Panc1 (cell line): ENCODE measurements at regions not wholly inside any gene's neighbourhood (a gene's known extent, or its start where the extent isn't known, plus 50 kb on each side); places are given as distances from the start of the nearest gene placed in this dataset.
"Not testable (repeated sequence)": the region's sequence is repeated elsewhere in the genome, so short reads cannot be mapped to it uniquely, and the experiment has no call there.

Source experiments
- ATAC-seq: fragments of 200-7000 bp; cut with Tn5 transposase; 2 replicates; pipeline ENCODE4 v1.9.1; 2020; ENCODE audit warnings: mild to moderate bottlenecking, moderate library complexity
- BruUV-seq: library from RNA; stranded (reverse); fragments of 400-500 nt; replicated peaks from 2 replicates; lab custom pipeline; 2021; lab: Mats Ljungman, UMichigan
- CTCF ChIA-PET: fragments of 300-600 bp; sonication (Branson Sonifier 250); formaldehyde crosslinking; loops from one replicate; lab custom pipeline; 2022; ENCODE audit warnings: antibody characterized with exemption; lab: Charles Lee
- POLR2A ChIA-PET: fragments of 300-600 bp; sonication (Branson Sonifier 250); formaldehyde crosslinking; loops from one replicate; lab custom pipeline; 2022; ENCODE audit warnings: antibody characterized with exemption; lab: Charles Lee
- DNase-seq: peaks from one replicate; pipeline ENCODE4 v3.0.0-alpha.2; 2010; ENCODE audit warnings: low read depth, low spot score
- H3K27ac ChIP-seq: 2 replicates; pipeline ENCODE4 v1.5.1; 2011; ENCODE audit warnings: mild to moderate bottlenecking, low read length, inconsistent platforms
- H3K27me3 ChIP-seq: fragments of 200-500 bp; sonication (Bioruptor generic); 2 replicates; pipeline ENCODE4 v1.6.0; 2014; ENCODE audit warnings: low read length, inconsistent platforms; ENCODE audit not compliant: control insufficient read depth, insufficient read depth
- H3K36me3 ChIP-seq: fragments of 200-500 bp; sonication (Bioruptor generic); 2 replicates; pipeline ENCODE4 v1.5.1; 2014; ENCODE audit warnings: inconsistent platforms, mild to moderate bottlenecking, low read length, moderate library complexity; ENCODE audit not compliant: control insufficient read depth, insufficient read depth
- H3K4me1 ChIP-seq: 2 replicates; pipeline ENCODE4 v1.5.1; 2011; ENCODE audit warnings: inconsistent platforms, mild to moderate bottlenecking, low read length, moderate library complexity; ENCODE audit not compliant: control insufficient read depth, insufficient read depth
- H3K4me3 ChIP-seq, 2 experiments: 2 replicates each; pipeline ENCODE4 v1.5.1; 2011 to 2012; ENCODE audit warnings: low read depth in 2 of 2, low read length in 2 of 2, mild to moderate bottlenecking in 2 of 2, inconsistent platforms in 1 of 2, moderate library complexity in 1 of 2
- H3K9me3 ChIP-seq: fragments of 200-500 bp; sonication (Bioruptor generic); 2 replicates; pipeline ENCODE4 v1.5.1; 2014; ENCODE audit warnings: low read depth, mild to moderate bottlenecking, inconsistent platforms, low read length, moderate library complexity; ENCODE audit not compliant: control insufficient read depth, insufficient read depth
- POLR2AphosphoS5 ChIP-seq: IDR thresholded peaks from 2 replicates; pipeline ENCODE4 v1.6.1; 2012; ENCODE audit warnings: mild to moderate bottlenecking, low read depth, low read length, moderate library complexity
- SIN3A ChIP-seq: IDR thresholded peaks from 2 replicates; pipeline ENCODE4 v1.6.1; 2012; ENCODE audit warnings: low read depth, mild to moderate bottlenecking, low read length, moderate library complexity, borderline replicate concordance; ENCODE audit not compliant: insufficient read depth
- TCF7L2 ChIP-seq: IDR thresholded peaks from 2 replicates; pipeline ENCODE4 v1.6.1; 2011; ENCODE audit warnings: mild to moderate bottlenecking, low read depth, low read length, inconsistent platforms
- in situ Hi-C: cut with HindIII; loops from 2 replicates; pipeline ENCODE4 v1.10.0; 2016; ENCODE audit warnings: low sequenced_read_pairs, low pct_unique_long_range_greater_than_20kb
- intact Hi-C: fragments of 100-400 bp; cut with micrococcal nuclease; formaldehyde crosslinking; loops from one replicate; pipeline ENCODE4 v1.10.0; 2022; ENCODE audit not compliant: unreplicated experiment
- TF ChIP-seq, protein P1 (sequence below): fragments of 450-650 bp; IDR thresholded peaks from 2 replicates; pipeline ENCODE4 v1.5.1; 2017; ENCODE audit warnings: mild to moderate bottlenecking
- TF ChIP-seq, protein P2 (sequence below), 2 experiments: IDR thresholded peaks; 2 replicates each; pipeline ENCODE4 v1.6.1; 2011 to 2012; ENCODE audit warnings: low read depth in 2 of 2, control low read depth in 1 of 2, low read length in 1 of 2, mild to moderate bottlenecking in 1 of 2, moderate library complexity in 1 of 2; ENCODE audit not compliant: insufficient read depth in 1 of 2

DNA sequence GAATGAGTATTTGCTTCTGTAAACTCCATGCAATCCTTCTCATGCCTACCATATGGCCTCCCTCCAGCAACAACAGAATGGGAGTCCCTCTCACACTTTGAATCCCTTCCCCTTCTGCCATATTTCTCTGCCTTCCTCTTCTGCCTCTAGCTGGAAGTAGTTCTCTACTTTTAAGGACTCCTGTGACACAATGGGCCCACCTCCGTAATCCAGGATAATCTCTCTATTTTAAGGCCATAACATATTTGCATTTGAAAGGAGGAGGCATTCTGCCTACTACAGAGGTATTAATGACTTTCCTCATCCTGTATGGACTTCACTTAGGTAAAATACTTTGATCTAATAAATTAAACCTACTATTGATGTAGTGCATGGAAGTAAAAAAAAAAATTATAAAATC, 155.4 kb upstream of the ITGA1 start:
- intact Hi-C loops = no loop called here
- TF ChIP-seq TCF7L2 = no peak
- TF ChIP-seq POLR2AphosphoS5 = no peak
- TF ChIP-seq, protein P1, sequence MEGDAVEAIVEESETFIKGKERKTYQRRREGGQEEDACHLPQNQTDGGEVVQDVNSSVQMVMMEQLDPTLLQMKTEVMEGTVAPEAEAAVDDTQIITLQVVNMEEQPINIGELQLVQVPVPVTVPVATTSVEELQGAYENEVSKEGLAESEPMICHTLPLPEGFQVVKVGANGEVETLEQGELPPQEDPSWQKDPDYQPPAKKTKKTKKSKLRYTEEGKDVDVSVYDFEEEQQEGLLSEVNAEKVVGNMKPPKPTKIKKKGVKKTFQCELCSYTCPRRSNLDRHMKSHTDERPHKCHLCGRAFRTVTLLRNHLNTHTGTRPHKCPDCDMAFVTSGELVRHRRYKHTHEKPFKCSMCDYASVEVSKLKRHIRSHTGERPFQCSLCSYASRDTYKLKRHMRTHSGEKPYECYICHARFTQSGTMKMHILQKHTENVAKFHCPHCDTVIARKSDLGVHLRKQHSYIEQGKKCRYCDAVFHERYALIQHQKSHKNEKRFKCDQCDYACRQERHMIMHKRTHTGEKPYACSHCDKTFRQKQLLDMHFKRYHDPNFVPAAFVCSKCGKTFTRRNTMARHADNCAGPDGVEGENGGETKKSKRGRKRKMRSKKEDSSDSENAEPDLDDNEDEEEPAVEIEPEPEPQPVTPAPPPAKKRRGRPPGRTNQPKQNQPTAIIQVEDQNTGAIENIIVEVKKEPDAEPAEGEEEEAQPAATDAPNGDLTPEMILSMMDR = no peak
- no peak for TF ChIP-seq SIN3A
- TF ChIP-seq, protein P2, sequence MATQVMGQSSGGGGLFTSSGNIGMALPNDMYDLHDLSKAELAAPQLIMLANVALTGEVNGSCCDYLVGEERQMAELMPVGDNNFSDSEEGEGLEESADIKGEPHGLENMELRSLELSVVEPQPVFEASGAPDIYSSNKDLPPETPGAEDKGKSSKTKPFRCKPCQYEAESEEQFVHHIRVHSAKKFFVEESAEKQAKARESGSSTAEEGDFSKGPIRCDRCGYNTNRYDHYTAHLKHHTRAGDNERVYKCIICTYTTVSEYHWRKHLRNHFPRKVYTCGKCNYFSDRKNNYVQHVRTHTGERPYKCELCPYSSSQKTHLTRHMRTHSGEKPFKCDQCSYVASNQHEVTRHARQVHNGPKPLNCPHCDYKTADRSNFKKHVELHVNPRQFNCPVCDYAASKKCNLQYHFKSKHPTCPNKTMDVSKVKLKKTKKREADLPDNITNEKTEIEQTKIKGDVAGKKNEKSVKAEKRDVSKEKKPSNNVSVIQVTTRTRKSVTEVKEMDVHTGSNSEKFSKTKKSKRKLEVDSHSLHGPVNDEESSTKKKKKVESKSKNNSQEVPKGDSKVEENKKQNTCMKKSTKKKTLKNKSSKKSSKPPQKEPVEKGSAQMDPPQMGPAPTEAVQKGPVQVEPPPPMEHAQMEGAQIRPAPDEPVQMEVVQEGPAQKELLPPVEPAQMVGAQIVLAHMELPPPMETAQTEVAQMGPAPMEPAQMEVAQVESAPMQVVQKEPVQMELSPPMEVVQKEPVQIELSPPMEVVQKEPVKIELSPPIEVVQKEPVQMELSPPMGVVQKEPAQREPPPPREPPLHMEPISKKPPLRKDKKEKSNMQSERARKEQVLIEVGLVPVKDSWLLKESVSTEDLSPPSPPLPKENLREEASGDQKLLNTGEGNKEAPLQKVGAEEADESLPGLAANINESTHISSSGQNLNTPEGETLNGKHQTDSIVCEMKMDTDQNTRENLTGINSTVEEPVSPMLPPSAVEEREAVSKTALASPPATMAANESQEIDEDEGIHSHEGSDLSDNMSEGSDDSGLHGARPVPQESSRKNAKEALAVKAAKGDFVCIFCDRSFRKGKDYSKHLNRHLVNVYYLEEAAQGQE (IDR thresholded peaks at IDR 0.05; ENCODE audit: insufficient read depth in 1 of 2, low read depth in 2 of 2, low read length in 1 of 2) = no peak
- CTCF ChIA-PET = no interaction called here
- POLR2A ChIA-PET = no interaction called here
- ATAC-seq (no peak), DNase-seq (no peak)
- Histone ChIP-seq H3K27me3 (no peaks in the 10 kb centered on the region), H3K4me3 (no peak overlapping the region), H3K4me1 (no peaks in the 10 kb centered on the region), H3K9me3 (no peaks in the 10 kb centered on the region), H3K36me3 (no peaks in the 10 kb centered on the region), H3K27ac (no peak overlapping the region)
- in situ Hi-C loops = no loop called here
- no TSS peak for BruUV-seq

DNA sequence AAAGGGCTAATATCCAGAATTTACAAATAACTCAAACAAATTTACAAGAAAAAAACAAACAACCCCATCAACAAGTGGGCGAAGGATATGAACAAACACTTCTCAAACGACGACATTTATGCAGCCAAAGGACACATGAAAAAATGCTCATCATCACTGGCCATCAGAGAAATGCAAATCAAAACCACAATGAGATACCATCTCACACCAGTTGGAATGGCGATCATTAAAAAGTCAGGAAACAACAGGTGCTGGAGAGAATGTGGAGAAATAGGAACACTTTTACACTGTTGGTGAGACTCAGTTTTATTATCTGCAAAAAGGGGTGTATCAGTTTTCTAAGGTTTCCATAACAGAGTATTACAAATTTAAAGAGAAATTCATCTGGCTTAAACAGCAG, 153.5 kb upstream of the ITGA1 start:
- H3K27ac ChIP-seq, H3K4me1 ChIP-seq, BruUV-seq, POLR2A ChIA-PET, H3K4me3 ChIP-seq, intact Hi-C loops, CTCF ChIA-PET, ATAC-seq, H3K9me3 ChIP-seq, H3K27me3 ChIP-seq, H3K36me3 ChIP-seq, DNase-seq, in situ Hi-C loops: not testable (repeated sequence)

DNA sequence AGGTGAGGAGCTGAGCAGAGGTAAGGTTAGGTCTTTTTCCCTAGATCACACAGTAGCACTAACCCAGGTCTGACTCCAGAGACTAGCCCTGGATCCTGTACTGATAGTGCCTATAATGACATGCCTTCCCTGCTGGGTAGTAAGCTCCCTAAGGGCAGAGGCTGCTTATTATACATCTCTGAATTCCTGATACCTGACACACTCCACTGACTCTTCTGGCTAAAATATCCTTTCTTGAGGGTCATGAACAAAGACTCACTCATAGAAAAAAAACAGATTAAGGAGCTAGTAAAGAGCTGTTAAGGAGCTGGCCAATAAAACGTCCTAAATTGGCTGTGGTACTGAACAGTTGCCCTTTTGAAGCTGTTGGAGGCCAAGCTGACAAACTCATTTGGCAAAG, 149.0 kb upstream of the ITGA1 start:
- intact Hi-C loops = no loop called here
- BruUV-seq = no TSS peak

More for the DNA sequence above, 149.0 kb upstream of the ITGA1 start:
- no peaks in the 10 kb centered on the region for H3K27me3 ChIP-seq
- no peaks in the 10 kb centered on the region for H3K36me3 ChIP-seq
- H3K27ac ChIP-seq = no peak overlapping the region
- CTCF ChIA-PET = no interaction called here
- POLR2A ChIA-PET = no interaction called here
- H3K4me3 ChIP-seq = no peak overlapping the region
- TF ChIP-seq POLR2AphosphoS5 (no peak), TCF7L2 (no peak), SIN3A (no peak)
- TF ChIP-seq, protein P2 (IDR thresholded peaks at IDR 0.05; ENCODE audit: insufficient read depth in 1 of 2, low read depth in 2 of 2, low read length in 1 of 2) = no peak
- TF ChIP-seq, protein P1 = no peak
- in situ Hi-C loops = no loop called here
- no peaks in the 10 kb centered on the region for H3K9me3 ChIP-seq
- H3K4me1 ChIP-seq = no peaks in the 10 kb centered on the region
- DNase-seq (no peak), ATAC-seq (no peak)
